GM06990 (cell line): ENCODE measurements at regions not wholly inside any gene's neighbourhood (a gene's known extent, or its start where the extent isn't known, plus 50 kb on each side); places are given as distances from the start of the nearest gene placed in this dataset.
"Not testable (repeated sequence)": the region's sequence is repeated elsewhere in the genome, so short reads cannot be mapped to it uniquely, and the experiment has no call there.

Experiments used
- DNase-seq: peaks from one replicate; pipeline ENCODE4 v3.0.0-alpha.2; 2011; ENCODE audit not compliant: insufficient read length; ENCODE audit errors: extremely low read depth
- H3K27me3 ChIP-seq: replicated peaks from 2 replicates; pipeline ENCODE4 v1.6.0; 2011; ENCODE audit warnings: low read length; ENCODE audit not compliant: control insufficient read depth, insufficient read depth
- H3K36me3 ChIP-seq: 2 replicates; pipeline ENCODE4 v1.5.1; 2011; ENCODE audit warnings: low read length; ENCODE audit not compliant: control insufficient read depth, insufficient read depth
- H3K4me3 ChIP-seq: replicated peaks from 2 replicates; pipeline ENCODE4 v1.5.1; 2011; ENCODE audit warnings: low read depth, mild to moderate bottlenecking, control low read depth, low read length
- CTCF ChIP-seq: IDR thresholded peaks from 2 replicates; pipeline ENCODE4 v1.5.1; 2011; ENCODE audit warnings: low read length, control low read depth, mild to moderate bottlenecking, inconsistent platforms; ENCODE audit not compliant: insufficient read depth, poor library complexity, severe bottlenecking

DNA sequence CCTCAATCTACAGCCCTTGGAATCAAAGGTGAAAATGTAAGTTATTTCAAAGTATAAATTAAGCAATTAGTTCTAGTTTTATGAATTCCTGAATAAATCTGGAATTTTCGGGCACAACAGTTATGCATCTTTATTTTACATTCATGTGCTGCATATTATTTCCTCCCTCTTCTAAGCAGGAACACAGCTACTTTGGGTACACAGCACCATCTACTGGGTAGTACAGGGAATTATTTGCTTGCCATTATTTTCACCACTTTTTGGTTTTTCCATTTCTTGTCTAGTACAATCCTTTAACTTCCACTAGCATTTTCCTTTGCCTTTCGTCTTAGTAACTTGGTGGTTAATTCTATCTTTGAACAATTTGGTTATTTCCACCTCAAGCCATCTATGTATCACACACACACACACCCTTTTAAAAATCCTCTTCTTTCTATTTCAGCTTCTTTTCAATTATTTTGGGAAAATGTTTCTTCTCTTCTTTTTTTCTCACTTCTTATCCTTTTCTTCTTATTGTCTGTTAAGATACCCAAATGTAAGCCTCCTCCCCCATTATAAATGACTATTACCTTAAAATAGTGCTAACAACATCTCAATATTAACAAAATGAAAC lies 451.0 kb downstream of the MFSD1 start:
- Histone ChIP-seq H3K36me3 (no peaks in the 10 kb centered on the region), H3K4me3 (no peak overlapping the region), H3K27me3 (no peaks in the 10 kb centered on the region; the same call in none of the 2 replicates)
- TF ChIP-seq CTCF, result peak; percentile 64
- no peak for DNase-seq

- H3K27me3 ChIP-seq, result no peaks in the 10 kb centered on the region; the same call in none of the 2 replicates
- no peak overlapping the region for H3K4me3 ChIP-seq
- no peak for DNase-seq
- TF ChIP-seq CTCF, result no peak
- H3K36me3 ChIP-seq, result no peaks in the 10 kb centered on the region
Observed at GRCh38 chr3:159253860-159254259, 452.0 kb downstream of the MFSD1 start.

DNA sequence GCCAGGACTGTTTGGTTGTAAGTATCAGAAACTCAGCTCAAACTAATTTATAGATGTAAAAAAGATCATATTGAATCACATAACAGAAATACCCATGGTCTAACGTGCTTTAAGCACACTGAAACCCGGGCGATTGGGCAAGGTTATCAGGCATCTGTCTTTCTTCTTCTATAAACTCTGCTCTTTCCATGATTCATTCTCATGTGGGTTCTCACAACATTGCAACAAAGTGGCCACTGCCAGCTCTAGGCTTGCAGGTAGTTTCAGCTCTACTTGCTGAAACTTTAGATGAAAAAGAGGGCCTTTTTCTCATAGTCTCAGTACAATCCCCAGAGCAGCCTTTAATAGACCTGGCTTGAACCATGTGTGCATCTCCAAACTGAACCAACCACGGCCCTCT lies 456.1 kb downstream of the MFSD1 start:
- DNase-seq, result no peak
- Histone ChIP-seq H3K27me3 (no peaks in the 10 kb centered on the region), H3K36me3 (no peaks in the 10 kb centered on the region), H3K4me3 (no peak overlapping the region)
- no peak for TF ChIP-seq CTCF

DNA sequence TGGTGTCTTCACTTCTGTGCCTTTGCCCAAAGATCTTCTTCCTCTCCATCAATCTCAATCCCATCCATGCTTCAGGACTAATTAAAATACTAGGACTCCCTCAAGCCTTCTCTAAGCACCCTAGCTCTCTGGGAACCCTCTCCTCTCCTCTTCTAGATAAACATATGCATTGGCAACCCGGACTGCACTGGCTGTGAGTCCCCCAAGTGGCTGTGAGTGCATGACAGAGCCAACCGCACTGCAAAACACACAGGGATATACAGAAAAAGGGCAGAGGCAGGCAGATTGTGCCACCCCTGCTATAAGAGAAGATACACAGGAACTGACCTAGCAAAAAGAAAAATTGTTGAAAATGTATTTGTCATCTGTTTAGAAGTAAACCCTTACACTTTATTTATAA lies 457.1 kb downstream of the MFSD1 start:
- H3K27me3 ChIP-seq, result no peaks in the 10 kb centered on the region
- no peak for TF ChIP-seq CTCF
- DNase-seq, result no peak
- H3K4me3 ChIP-seq, result no peak overlapping the region
- H3K36me3 ChIP-seq, result no peaks in the 10 kb centered on the region

DNA sequence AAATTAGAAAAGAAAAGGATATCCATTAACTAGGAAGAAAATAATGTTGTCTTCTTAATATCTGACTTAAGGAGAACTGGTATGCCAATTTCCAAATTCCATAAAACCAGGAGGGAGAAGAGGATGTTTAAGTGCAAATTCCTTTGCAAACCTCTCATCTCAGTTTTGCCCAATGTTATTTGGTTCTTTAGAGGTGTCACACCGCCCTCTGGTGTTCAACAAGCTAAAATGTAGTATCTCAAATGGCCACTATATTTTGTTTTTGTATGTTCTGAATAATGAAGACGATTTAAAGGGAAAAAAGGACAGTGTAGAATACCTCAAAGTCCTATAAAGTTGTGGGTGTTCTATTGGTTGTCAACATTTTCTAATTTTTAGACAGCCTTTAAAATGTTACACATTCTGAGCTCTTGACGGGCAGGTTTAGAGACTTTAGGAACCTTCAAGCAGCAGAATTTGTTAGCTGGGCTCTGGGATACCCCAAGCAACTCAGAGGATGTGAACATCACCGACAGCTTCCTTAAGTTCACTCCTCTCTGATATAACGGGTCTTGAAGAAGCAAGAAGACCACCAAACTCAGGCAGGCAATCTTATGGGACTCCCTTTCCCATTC lies 458.3 kb downstream of the MFSD1 start:
- H3K4me3 ChIP-seq, result no peak overlapping the region
- DNase-seq, result peak; percentile 11
- no peaks in the 10 kb centered on the region for H3K27me3 ChIP-seq
- TF ChIP-seq CTCF, result peak; percentile 61
- H3K36me3 ChIP-seq, result no peaks in the 10 kb centered on the region

DNA sequence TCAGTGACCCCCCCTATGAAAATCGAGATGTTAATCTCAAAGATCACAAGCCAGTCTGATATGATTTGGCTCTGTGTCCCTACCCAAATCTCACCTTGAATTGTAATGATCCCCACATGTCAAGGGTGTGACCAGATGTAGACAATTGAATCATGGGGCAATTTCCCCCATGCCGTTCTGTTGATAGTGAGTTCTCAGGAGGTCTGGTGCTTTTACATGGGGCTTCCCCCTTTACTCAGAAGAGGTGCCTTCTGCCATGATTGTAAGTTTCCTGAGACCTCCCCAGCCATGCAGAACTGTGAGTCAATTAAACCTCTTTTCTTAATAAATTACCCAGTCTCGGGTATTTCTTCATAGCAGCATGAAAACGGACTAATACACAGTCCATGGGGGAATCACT lies 459.5 kb downstream of the MFSD1 start:
- not testable (repeated sequence) for DNase-seq, H3K27me3 ChIP-seq, H3K36me3 ChIP-seq, H3K4me3 ChIP-seq
